HG02973 (cell line): ENCODE measurements at regions not wholly inside any gene's neighbourhood (a gene's known extent, or its start where the extent isn't known, plus 50 kb on each side); places are given as distances from the start of the nearest gene placed in this dataset.

Source experiments
- ATAC-seq: cut with Tn5 transposase; IDR thresholded peaks from one replicate; pipeline ENCODE4 v1.9.1; 2021; ENCODE audit warnings: moderate library complexity; ENCODE audit not compliant: unreplicated experiment

- ATAC-seq, result no peak
Observed at GRCh38 chr1:117678246-117678977, 72.6 kb downstream of the TENT5C start.

- ATAC-seq, result no peak
Observed at GRCh38 chr1:117679299-117679698, 73.5 kb downstream of the TENT5C start.

GRCh38 chr1:117679868-117680267, 74.0 kb downstream of the TENT5C start:
- ATAC-seq, result no peak

- no peak for ATAC-seq
Observed at GRCh38 chr1:117680316-117681002, 74.6 kb downstream of the TENT5C start.

- no peak for ATAC-seq
Observed at GRCh38 chr1:117681093-117681900, 75.4 kb downstream of the TENT5C start.

GRCh38 chr1:117681901-117682250, 76.0 kb downstream of the TENT5C start:
- ATAC-seq, result no peak

- ATAC-seq, result no peak
Observed at GRCh38 chr1:117682372-117682771, 76.5 kb downstream of the TENT5C start.

- no peak for ATAC-seq
Observed at GRCh38 chr1:117683571-117684285, 77.9 kb downstream of the TENT5C start.

- no peak for ATAC-seq
Observed at GRCh38 chr1:117685936-117686806, 80.3 kb downstream of the TENT5C start.

- ATAC-seq, result no peak
Observed at GRCh38 chr1:117686907-117687306, 81.1 kb downstream of the TENT5C start.

GRCh38 chr1:117689997-117690625, 84.3 kb downstream of the TENT5C start:
- no peak for ATAC-seq

- ATAC-seq, result no peak
Observed at GRCh38 chr1:117691942-117692341, 86.1 kb downstream of the TENT5C start.

- no peak for ATAC-seq
Observed at GRCh38 chr1:117694543-117694942, 88.7 kb downstream of the TENT5C start.

GRCh38 chr1:117695796-117696490, 90.1 kb downstream of the TENT5C start:
- no peak for ATAC-seq

GRCh38 chr1:117696561-117696960, 90.7 kb downstream of the TENT5C start:
- no peak for ATAC-seq

- ATAC-seq, result no peak
Observed at GRCh38 chr1:117697220-117697781, 91.5 kb downstream of the TENT5C start.

GRCh38 chr1:117698398-117699160, 92.7 kb downstream of the TENT5C start:
- no peak for ATAC-seq

- ATAC-seq, result no peak
Observed at GRCh38 chr1:117699953-117700352, 94.1 kb downstream of the TENT5C start.
